Parathyroid adenoma (tissue), 2 donors: ENCODE measurements at regions not wholly inside any gene's neighbourhood (a gene's known extent, or its start where the extent isn't known, plus 50 kb on each side); places are given as distances from the start of the nearest gene placed in this dataset.

Source experiments
- H2AFZ ChIP-seq: fragments of 300-600 bp; sonication (generic); one replicate; pipeline ENCODE4 v1.7.0; 2017; ENCODE audit warnings: antibody characterized with exemption, mild to moderate bottlenecking
- H3K27ac ChIP-seq: fragments of 300-600 bp; sonication (generic); one replicate; pipeline ENCODE4 v1.7.0; 2017
- H3K27me3 ChIP-seq: fragments of 300-600 bp; sonication (generic); one replicate; pipeline ENCODE4 v1.7.0; 2017; ENCODE audit warnings: low read length; ENCODE audit not compliant: control insufficient read depth, insufficient read depth
- H3K36me3 ChIP-seq: fragments of 300-600 bp; sonication (generic); one replicate; pipeline ENCODE4 v1.7.0; 2017; ENCODE audit warnings: low read length; ENCODE audit not compliant: control insufficient read depth, insufficient read depth
- H3K4me1 ChIP-seq: fragments of 300-600 bp; sonication (generic); one replicate; pipeline ENCODE4 v1.7.0; 2017; ENCODE audit warnings: control low read depth
- H3K4me2 ChIP-seq: fragments of 300-600 bp; sonication (generic); one replicate; pipeline ENCODE4 v1.7.0; 2017; ENCODE audit warnings: low read length
- H3K4me3 ChIP-seq: fragments of 300-600 bp; sonication (generic); one replicate; pipeline ENCODE4 v1.7.0; 2017; ENCODE audit warnings: low read depth, low read length
- H3K79me2 ChIP-seq: fragments of 300-600 bp; sonication (generic); one replicate; pipeline ENCODE4 v1.7.0; 2017; ENCODE audit warnings: control low read depth
- H3K9ac ChIP-seq: fragments of 300-600 bp; sonication (generic); one replicate; pipeline ENCODE4 v1.7.0; 2017; ENCODE audit warnings: mild to moderate bottlenecking
- H3K9me3 ChIP-seq: fragments of 300-600 bp; sonication (generic); one replicate; pipeline ENCODE4 v1.7.0; 2017; ENCODE audit warnings: low read length; ENCODE audit not compliant: control insufficient read depth
- CTCF ChIP-seq: fragments of 300-600 bp; sonication (generic); IDR thresholded peaks from one replicate; pipeline ENCODE4 v1.7.0; 2017; ENCODE audit warnings: antibody characterized with exemption, mild to moderate bottlenecking
- donor health status: primary hyperparathyroidism.

- Histone ChIP-seq H3K27me3 (no peaks in the 10 kb centered on the region), H3K9me3 (no peaks in the 10 kb centered on the region), H2AFZ (no peak overlapping the region), H3K36me3 (no peaks in the 10 kb centered on the region), H3K79me2 (no peaks in the 10 kb centered on the region), H3K4me2 (no peak overlapping the region), H3K4me3 (no peak overlapping the region), H3K9ac (no peak overlapping the region), H3K27ac (no peak overlapping the region), H3K4me1 (no peaks in the 10 kb centered on the region)
- no peak for TF ChIP-seq CTCF
Measured at GRCh38 chr4:97353876-97354275, 789.4 kb downstream of the STPG2 start.

GRCh38 chr4:97359826-97360225, 783.5 kb downstream of the STPG2 start:
- Histone ChIP-seq H3K27ac (no peak overlapping the region), H3K9ac (no peak overlapping the region), H3K4me2 (no peak overlapping the region), H3K4me3 (no peak overlapping the region), H2AFZ (no peak overlapping the region), H3K79me2 (no peaks in the 10 kb centered on the region), H3K36me3 (no peaks in the 10 kb centered on the region), H3K27me3 (no peaks in the 10 kb centered on the region), H3K4me1 (no peaks in the 10 kb centered on the region), H3K9me3 (no peaks in the 10 kb centered on the region)
- TF ChIP-seq CTCF: no peak

- Histone ChIP-seq H2AFZ (no peak overlapping the region), H3K36me3 (no peaks in the 10 kb centered on the region), H3K4me1 (no peaks in the 10 kb centered on the region), H3K27ac (no peak overlapping the region), H3K4me2 (no peak overlapping the region), H3K79me2 (no peaks in the 10 kb centered on the region), H3K9me3 (no peaks in the 10 kb centered on the region), H3K4me3 (no peak overlapping the region), H3K9ac (no peak overlapping the region), H3K27me3 (no peaks in the 10 kb centered on the region)
- no peak for TF ChIP-seq CTCF
Measured at GRCh38 chr4:97360733-97361132, 782.5 kb downstream of the STPG2 start.

- H3K4me3 ChIP-seq: no peak overlapping the region
- TF ChIP-seq CTCF: no peak
- H3K79me2 ChIP-seq: no peaks in the 10 kb centered on the region
Measured at GRCh38 chr4:97367878-97368277, 775.4 kb downstream of the STPG2 start.

GRCh38 chr4:97370568-97370967, 772.7 kb downstream of the STPG2 start:
- no peak overlapping the region for H2AFZ ChIP-seq
- H3K4me3 ChIP-seq: no peak overlapping the region
- TF ChIP-seq CTCF: no peak
- H3K4me1 ChIP-seq: no peaks in the 10 kb centered on the region
- no peak overlapping the region for H3K27ac ChIP-seq
- no peak overlapping the region for H3K4me2 ChIP-seq
- H3K9ac ChIP-seq: no peak overlapping the region
- no peaks in the 10 kb centered on the region for H3K27me3 ChIP-seq
- no peaks in the 10 kb centered on the region for H3K9me3 ChIP-seq
- no peaks in the 10 kb centered on the region for H3K79me2 ChIP-seq
- H3K36me3 ChIP-seq: no peaks in the 10 kb centered on the region

More at GRCh38 chr4:97367878-97368277, 775.4 kb downstream of the STPG2 start:
- Histone ChIP-seq H2AFZ (no peak overlapping the region), H3K4me1 (no peaks in the 10 kb centered on the region), H3K4me2 (no peak overlapping the region), H3K9me3 (no peaks in the 10 kb centered on the region), H3K27ac (no peak overlapping the region), H3K27me3 (no peaks in the 10 kb centered on the region), H3K36me3 (no peaks in the 10 kb centered on the region), H3K9ac (no peak overlapping the region)
